Upper lobe of left lung (tissue), 4 donors: ENCODE measurements at regions not wholly inside any gene's neighbourhood (a gene's known extent, or its start where the extent isn't known, plus 50 kb on each side); places are given as distances from the start of the nearest gene placed in this dataset.

Experiments
- CTCF ChIP-seq, 6 experiments: fragments of 450-650 bp in 4 of 6; fragments of 200-600 bp in 2 of 6; sonication (generic) in 2 of 6; IDR thresholded peaks; one replicate each; pipeline ENCODE4 v1.5.1; 2016 to 2019; ENCODE audit warnings: antibody characterized with exemption in 6 of 6
- EP300 ChIP-seq, 4 donors: sonication (generic); formaldehyde crosslinking; IDR thresholded peaks; one replicate each; pipeline ENCODE4 v1.5.1; 2017; ENCODE audit warnings: antibody characterized with exemption in 4 of 4, control low read depth in 2 of 4

- TF ChIP-seq EP300 (IDR thresholded peaks at IDR 0.05) (no peak), CTCF (IDR thresholded peaks at IDR 0.05) (no peak)
Measured at GRCh38 chr15:93253681-93254080, 164.7 kb upstream of the RGMA start.
